Mammary epithelial cell (primary cell): ENCODE measurements at regions not wholly inside any gene's neighbourhood (a gene's known extent, or its start where the extent isn't known, plus 50 kb on each side); places are given as distances from the start of the nearest gene placed in this dataset.

Experiments
- EZH2 ChIP-seq: IDR thresholded peaks from 2 replicates; pipeline ENCODE4 v1.6.1; 2012; ENCODE audit warnings: low read length, inconsistent platforms, borderline replicate concordance
- TF ChIP-seq, protein P1 (sequence below), 2 donors: IDR thresholded peaks in 1 of 2; conservative IDR thresholded peaks in 1 of 2; 2 replicates each; pipeline ENCODE4 v1.5.1; 2011 to 2012; ENCODE audit warnings: inconsistent platforms in 2 of 2, low read length in 2 of 2, mild to moderate bottlenecking in 2 of 2, control low read depth in 1 of 2, low read depth in 1 of 2; ENCODE audit not compliant: insufficient read depth in 1 of 2; ENCODE audit errors: extremely low read depth in 1 of 2

DNA sequence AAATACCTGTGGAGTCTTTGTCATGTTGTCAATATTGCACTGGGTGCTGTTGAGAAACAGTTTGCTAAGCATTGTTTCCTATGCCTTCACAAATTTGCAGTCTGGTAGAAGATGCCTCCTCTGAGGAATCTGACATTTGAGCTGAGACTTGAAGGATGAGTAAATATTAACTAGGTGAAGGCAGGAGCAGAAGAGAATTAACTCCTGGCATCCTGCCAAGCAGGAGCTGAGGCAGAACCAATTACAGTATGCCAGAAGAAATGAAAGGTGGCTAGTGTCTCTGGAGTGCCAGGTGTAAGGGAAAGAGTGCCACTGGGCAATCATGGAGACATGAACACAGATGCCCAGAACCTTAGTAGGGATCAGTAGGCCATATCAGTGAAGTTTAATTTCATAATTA, 1778.2 kb upstream of the PCDH10 start:
- TF ChIP-seq, protein P1, sequence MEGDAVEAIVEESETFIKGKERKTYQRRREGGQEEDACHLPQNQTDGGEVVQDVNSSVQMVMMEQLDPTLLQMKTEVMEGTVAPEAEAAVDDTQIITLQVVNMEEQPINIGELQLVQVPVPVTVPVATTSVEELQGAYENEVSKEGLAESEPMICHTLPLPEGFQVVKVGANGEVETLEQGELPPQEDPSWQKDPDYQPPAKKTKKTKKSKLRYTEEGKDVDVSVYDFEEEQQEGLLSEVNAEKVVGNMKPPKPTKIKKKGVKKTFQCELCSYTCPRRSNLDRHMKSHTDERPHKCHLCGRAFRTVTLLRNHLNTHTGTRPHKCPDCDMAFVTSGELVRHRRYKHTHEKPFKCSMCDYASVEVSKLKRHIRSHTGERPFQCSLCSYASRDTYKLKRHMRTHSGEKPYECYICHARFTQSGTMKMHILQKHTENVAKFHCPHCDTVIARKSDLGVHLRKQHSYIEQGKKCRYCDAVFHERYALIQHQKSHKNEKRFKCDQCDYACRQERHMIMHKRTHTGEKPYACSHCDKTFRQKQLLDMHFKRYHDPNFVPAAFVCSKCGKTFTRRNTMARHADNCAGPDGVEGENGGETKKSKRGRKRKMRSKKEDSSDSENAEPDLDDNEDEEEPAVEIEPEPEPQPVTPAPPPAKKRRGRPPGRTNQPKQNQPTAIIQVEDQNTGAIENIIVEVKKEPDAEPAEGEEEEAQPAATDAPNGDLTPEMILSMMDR (conservative IDR thresholded peaks at IDR 0.05 in 1 of 2, IDR thresholded peaks at IDR 0.05 in 1 of 2; ENCODE audit: extremely low read depth in 1 of 2, insufficient read depth in 1 of 2, low read depth in 1 of 2, low read length in 2 of 2): no peak
- TF ChIP-seq EZH2: no peak
